ENCODE measurements at regions not wholly inside any gene's neighbourhood (a gene's known extent, or its start where the extent isn't known, plus 50 kb on each side); places are given as distances from the start of the nearest gene placed in this dataset.

GRCh38 chr13:73140801-73141200, 82.0 kb downstream of the KLF5 start:
- in situ Hi-C loops (cut with MboI; ENCODE audit: low sequenced_read_pairs, unreplicated experiment), result no loop called here
- TF ChIP-seq CTCF (IDR thresholded peaks at IDR 0.05; ENCODE audit: borderline replicate concordance, control extremely low read depth, extremely low read depth, insufficient read depth, missing control alignments), result no peak
- DNase-seq (ENCODE audit: low spot score), result no peak

- in situ Hi-C loops (cut with MboI; ENCODE audit: low sequenced_read_pairs, unreplicated experiment), result no loop called here
- TF ChIP-seq CTCF (IDR thresholded peaks at IDR 0.05; ENCODE audit: borderline replicate concordance, control extremely low read depth, extremely low read depth, insufficient read depth, missing control alignments), result no peak
- no peak for DNase-seq (ENCODE audit: low spot score)
Measured at GRCh38 chr13:73138638-73139491, 80.1 kb downstream of the KLF5 start.

- no peak for DNase-seq (ENCODE audit: low spot score)
- no peak for TF ChIP-seq CTCF (IDR thresholded peaks at IDR 0.05; ENCODE audit: borderline replicate concordance, control extremely low read depth, extremely low read depth, insufficient read depth, missing control alignments)
- in situ Hi-C loops (cut with MboI; ENCODE audit: low sequenced_read_pairs, unreplicated experiment), result no loop called here
Measured at GRCh38 chr13:73138276-73138637, 79.5 kb downstream of the KLF5 start.

GRCh38 chr13:73136776-73137175, 78.0 kb downstream of the KLF5 start:
- TF ChIP-seq CTCF (IDR thresholded peaks at IDR 0.05; ENCODE audit: borderline replicate concordance, control extremely low read depth, extremely low read depth, insufficient read depth, missing control alignments), result no peak
- DNase-seq (ENCODE audit: low spot score), result no peak
- in situ Hi-C loops (cut with MboI; ENCODE audit: low sequenced_read_pairs, unreplicated experiment), result no loop called here

GRCh38 chr13:73133531-73133930, 74.7 kb downstream of the KLF5 start:
- no peak for TF ChIP-seq CTCF (IDR thresholded peaks at IDR 0.05; ENCODE audit: borderline replicate concordance, control extremely low read depth, extremely low read depth, insufficient read depth, missing control alignments)
- in situ Hi-C loops (cut with MboI; ENCODE audit: low sequenced_read_pairs, unreplicated experiment), result no loop called here
- DNase-seq (ENCODE audit: low spot score), result no peak

GRCh38 chr13:73131247-73131646, 72.4 kb downstream of the KLF5 start:
- TF ChIP-seq CTCF (IDR thresholded peaks at IDR 0.05; ENCODE audit: borderline replicate concordance, control extremely low read depth, extremely low read depth, insufficient read depth, missing control alignments), result no peak
- DNase-seq (ENCODE audit: low spot score), result no peak
- in situ Hi-C loops (cut with MboI; ENCODE audit: low sequenced_read_pairs, unreplicated experiment), result no loop called here
